AG04449 (cell line): ENCODE measurements at regions not wholly inside any gene's neighbourhood (a gene's known extent, or its start where the extent isn't known, plus 50 kb on each side); places are given as distances from the start of the nearest gene placed in this dataset.

Experiments
- CTCF ChIA-PET: fragments of 350-600 bp; formaldehyde crosslinking; extraction: SDS; loops from one replicate; lab custom pipeline; 2021; ENCODE audit warnings: antibody characterized with exemption; lab: Yijun Ruan, JAX
- POLR2A ChIA-PET: fragments of 400-600, 350-600 bp; formaldehyde crosslinking; extraction: SDS; loops from one replicate; lab custom pipeline; 2020; ENCODE audit warnings: antibody characterized with exemption, inconsistent platforms; lab: Yijun Ruan, JAX
- DNase-seq: peaks from one replicate; pipeline ENCODE4 v3.0.0-alpha.2; 2010; ENCODE audit warnings: low read depth, low spot score
- H3K4me3 ChIP-seq: 2 replicates; pipeline ENCODE4 v1.5.1; 2011; ENCODE audit warnings: low read depth, mild to moderate bottlenecking, control low read depth, low read length
- TF ChIP-seq, protein P1 (sequence below): IDR thresholded peaks from one replicate; pipeline ENCODE4 v1.5.1; 2011; ENCODE audit warnings: mild to moderate bottlenecking, moderate library complexity, low read length, control low read depth, inconsistent platforms; ENCODE audit not compliant: insufficient read depth; ENCODE audit errors: missing control alignments

DNA sequence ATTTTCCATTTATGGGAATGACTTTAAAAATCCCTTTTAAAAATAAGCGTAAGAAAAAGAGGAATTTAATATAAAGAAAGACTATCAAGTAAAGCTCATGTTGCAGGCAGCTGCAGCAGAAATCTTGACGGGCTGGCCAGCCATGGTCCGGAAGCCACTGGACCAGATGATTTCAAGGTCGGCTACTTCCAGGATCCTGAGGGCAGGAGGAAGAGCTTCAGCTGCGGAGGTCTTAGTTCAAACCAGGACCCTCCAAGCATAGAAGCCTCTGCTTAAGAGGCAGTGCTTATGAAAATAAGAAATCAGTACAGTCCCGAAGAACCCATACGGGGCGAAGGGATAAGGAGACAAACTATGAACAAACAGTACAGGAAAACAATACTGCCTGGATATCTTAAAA is 220.2 kb upstream of the CELF2 start:
- TF ChIP-seq, protein P1, sequence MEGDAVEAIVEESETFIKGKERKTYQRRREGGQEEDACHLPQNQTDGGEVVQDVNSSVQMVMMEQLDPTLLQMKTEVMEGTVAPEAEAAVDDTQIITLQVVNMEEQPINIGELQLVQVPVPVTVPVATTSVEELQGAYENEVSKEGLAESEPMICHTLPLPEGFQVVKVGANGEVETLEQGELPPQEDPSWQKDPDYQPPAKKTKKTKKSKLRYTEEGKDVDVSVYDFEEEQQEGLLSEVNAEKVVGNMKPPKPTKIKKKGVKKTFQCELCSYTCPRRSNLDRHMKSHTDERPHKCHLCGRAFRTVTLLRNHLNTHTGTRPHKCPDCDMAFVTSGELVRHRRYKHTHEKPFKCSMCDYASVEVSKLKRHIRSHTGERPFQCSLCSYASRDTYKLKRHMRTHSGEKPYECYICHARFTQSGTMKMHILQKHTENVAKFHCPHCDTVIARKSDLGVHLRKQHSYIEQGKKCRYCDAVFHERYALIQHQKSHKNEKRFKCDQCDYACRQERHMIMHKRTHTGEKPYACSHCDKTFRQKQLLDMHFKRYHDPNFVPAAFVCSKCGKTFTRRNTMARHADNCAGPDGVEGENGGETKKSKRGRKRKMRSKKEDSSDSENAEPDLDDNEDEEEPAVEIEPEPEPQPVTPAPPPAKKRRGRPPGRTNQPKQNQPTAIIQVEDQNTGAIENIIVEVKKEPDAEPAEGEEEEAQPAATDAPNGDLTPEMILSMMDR, result no peak
- DNase-seq, result no peak
- H3K4me3 ChIP-seq, result no peak overlapping the region
- ChIA-PET POLR2A (no interaction called here), CTCF (interaction anchor here (1.2 to 1.4 kb wide), 2 partner anchors 10 to 238 kb away, joined by 4 to 5 read pairs; no protein-coding TSS in a partner anchor)

DNA sequence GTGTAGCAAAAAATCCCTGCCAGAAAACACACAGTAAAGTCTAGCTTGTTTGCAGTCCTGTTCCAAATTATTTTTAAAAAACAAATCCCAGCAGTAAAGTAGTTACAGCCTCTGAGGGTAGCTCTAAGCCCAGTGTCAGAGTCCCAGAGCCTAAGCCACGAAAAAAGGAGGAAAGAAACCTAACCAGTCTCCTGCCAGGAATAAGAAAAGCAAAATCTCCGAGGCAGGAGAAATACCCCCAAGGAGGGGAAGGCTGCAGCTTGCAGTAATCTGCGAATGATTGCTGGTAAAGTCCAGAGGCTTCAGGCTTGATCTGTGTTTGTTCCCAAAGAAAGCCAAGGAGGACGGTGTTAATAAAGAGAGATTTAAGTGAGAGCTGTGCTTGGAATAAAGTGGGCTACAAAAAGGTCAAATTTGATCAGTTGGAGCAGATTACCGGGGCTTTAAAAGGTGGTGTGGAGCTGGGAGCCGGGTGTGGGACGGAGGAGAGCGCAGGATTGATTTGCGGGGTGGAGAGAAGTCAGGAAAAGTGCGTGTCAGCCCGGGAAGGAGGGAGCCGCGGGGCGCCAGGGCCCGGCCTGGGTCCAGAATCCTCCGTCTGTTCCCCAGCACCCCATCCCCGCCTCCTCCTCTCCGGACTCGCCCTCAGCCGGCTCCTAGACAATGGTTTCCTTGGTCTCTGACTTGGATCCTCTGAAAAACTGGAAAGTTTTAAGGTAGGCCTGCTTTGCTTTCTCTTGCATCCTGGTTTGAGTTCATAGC is 219.4 kb upstream of the CELF2 start:
- ChIA-PET POLR2A (no interaction called here), CTCF (interaction anchor here (1.2 to 1.4 kb wide), 2 partner anchors 10 to 237 kb away, joined by 4 to 5 read pairs; no protein-coding TSS in a partner anchor)
- H3K4me3 ChIP-seq, result no peak overlapping the region
- DNase-seq, result no peak
- TF ChIP-seq, protein P1, result no peak

DNA sequence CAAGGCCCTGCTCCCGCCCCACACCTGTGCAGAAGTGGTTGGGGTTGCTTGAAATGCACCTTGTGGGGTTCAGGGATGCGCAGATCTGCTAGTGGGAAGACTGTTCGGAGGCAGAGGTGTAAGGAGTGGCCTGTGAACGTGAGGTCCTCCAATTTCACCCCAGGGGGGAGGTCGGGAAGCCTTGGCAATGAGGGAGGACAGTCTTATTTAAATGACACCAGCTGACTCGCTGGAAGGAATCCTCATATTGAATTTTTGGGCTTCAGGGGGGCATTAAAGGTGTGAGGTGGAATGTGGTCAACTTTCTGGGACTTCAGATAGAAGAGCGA is 218.8 kb upstream of the CELF2 start:
- ChIA-PET CTCF (interaction anchor here (1.2 kb wide), 1 partner anchor 11 kb away, joined by 4 read pairs; no protein-coding TSS in a partner anchor), POLR2A (no interaction called here)
- H3K4me3 ChIP-seq, result no peak overlapping the region
- no peak for DNase-seq
- TF ChIP-seq, protein P1, result no peak

DNA sequence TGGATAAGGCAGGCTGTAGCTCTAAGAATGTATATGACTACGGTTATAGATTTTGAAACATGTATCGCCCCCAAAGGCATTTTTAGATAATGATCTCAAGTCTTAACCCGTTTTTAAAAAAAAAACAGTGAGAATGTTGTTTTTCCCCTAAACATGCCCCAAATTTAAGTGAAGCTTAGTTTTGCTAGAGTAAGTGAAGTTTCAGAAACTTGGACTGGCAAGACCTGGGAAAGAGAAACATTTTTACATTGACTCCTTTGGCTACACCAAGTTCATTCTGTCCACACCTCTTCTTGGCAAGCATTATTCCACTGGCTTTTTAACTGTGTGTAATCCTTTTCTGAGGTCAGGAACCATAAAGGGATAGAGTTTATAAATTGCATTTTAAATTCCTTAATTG is 216.7 kb upstream of the CELF2 start:
- H3K4me3 ChIP-seq, result no peak overlapping the region
- no peak for DNase-seq
- TF ChIP-seq, protein P1, result no peak
- POLR2A ChIA-PET, result no interaction called here
- CTCF ChIA-PET, result interaction anchor here (1.0 kb wide), 1 partner anchor 16 kb away, joined by 4 read pairs; no protein-coding TSS in a partner anchor

DNA sequence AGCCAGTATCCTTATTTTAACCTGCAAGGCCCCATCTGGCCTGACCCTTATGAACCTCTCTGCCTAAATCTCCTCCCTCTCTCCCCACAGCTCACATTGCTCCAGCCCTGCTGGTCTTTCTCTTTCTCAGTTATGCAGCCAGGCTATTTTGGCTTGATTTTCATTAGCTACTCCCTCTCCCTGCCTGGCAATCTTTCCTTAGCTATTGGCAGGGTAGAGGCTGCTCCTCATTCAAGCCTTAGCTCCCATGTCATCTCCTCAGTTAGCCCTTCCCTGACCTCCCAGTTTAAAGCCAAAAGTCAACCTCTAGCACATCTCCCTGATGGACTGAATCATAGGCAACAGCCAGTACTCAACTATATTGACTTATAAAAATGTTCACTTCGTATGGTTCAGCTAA is 214.4 kb upstream of the CELF2 start:
- ChIA-PET CTCF (interaction anchor here (1.4 to 1.6 kb wide), 2 partner anchors 9 to 466 kb away, joined by 3 to 4 read pairs; no protein-coding TSS in a partner anchor), POLR2A (no interaction called here)
- DNase-seq, result no peak
- H3K4me3 ChIP-seq, result no peak overlapping the region
- TF ChIP-seq, protein P1, result no peak

DNA sequence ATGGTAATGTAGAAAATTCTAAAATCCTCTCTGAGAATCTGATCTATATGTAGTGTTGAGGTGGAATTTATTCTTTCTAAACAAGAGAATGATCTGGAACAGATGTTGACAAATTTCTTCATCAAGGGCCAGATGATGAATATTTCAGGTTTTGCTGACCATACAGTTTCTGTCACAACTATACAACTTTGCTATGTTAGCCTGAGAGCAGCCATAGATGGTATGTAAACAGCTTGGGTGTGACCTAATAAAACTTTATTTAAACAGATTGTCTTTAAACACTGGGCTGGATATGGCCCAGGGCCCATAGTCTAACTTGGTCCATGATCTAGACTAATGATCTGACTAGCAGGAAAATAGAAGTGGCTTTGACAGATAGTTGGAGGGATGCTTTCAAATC is 213.6 kb upstream of the CELF2 start:
- CTCF ChIA-PET, result no interaction called here

More for the DNA sequence above, 213.6 kb upstream of the CELF2 start:
- POLR2A ChIA-PET, result no interaction called here
- H3K4me3 ChIP-seq, result no peak overlapping the region
- TF ChIP-seq, protein P1, result no peak
- no peak for DNase-seq
